WTC11 (cell line): ENCODE measurements at regions not wholly inside any gene's neighbourhood (a gene's known extent, or its start where the extent isn't known, plus 50 kb on each side); places are given as distances from the start of the nearest gene placed in this dataset.

Source experiments
- ATAC-seq: fragments of 200-7000 bp; cut with Tn5 transposase; 2 replicates; pipeline ENCODE4 v1.10.0; 2021; ENCODE audit warnings: mild to moderate bottlenecking, moderate library complexity
- CTCF ChIA-PET: fragments of 300-600 bp; sonication (Branson Sonifier 250); formaldehyde crosslinking; loops from one replicate; lab custom pipeline; 2021; ENCODE audit warnings: antibody characterized with exemption; lab: Charles Lee
- POLR2A ChIA-PET: fragments of 350-600 bp; sonication (Branson Sonifier 250); formaldehyde crosslinking; loops from one replicate; lab custom pipeline; 2021; ENCODE audit warnings: antibody characterized with exemption; lab: Charles Lee
- DNase-seq: peaks from one replicate; pipeline ENCODE4 v3.0.0; 2021; ENCODE audit warnings: low spot score
- H3K27ac Mint-ChIP-seq: 2 replicates; pipeline ENCODE4 v1.8.0; 2021; ENCODE audit warnings: mixed read lengths
- H3K27me3 Mint-ChIP-seq: 2 replicates; pipeline ENCODE4 v1.8.0; 2021; ENCODE audit warnings: low read depth, mild to moderate bottlenecking, moderate library complexity, mixed read lengths
- H3K36me3 Mint-ChIP-seq: 2 replicates; pipeline ENCODE4 v1.8.0; 2021; ENCODE audit warnings: mixed read lengths
- H3K4me1 Mint-ChIP-seq: 2 replicates; pipeline ENCODE4 v1.8.0; 2022; ENCODE audit warnings: mixed read lengths
- H3K4me3 Mint-ChIP-seq: 2 replicates; pipeline ENCODE4 v1.8.0; 2021; ENCODE audit warnings: mild to moderate bottlenecking, moderate library complexity, mixed read lengths
- H3K9me3 Mint-ChIP-seq: 2 replicates; pipeline ENCODE4 v1.8.0; 2021; ENCODE audit warnings: mixed read lengths
- CDX4 ChIP-seq: fragments of 250-450 bp; sonication (Bioruptor Pico); IDR thresholded peaks from 2 replicates; pipeline ENCODE4 v1.9.0; 2021; ENCODE audit warnings: moderate library complexity, mild to moderate bottlenecking, inconsistent platforms, borderline replicate concordance
- CTCF ChIP-seq: fragments of 200-600 bp; IDR thresholded peaks from 2 replicates; pipeline ENCODE4 v1.8.0; 2022; ENCODE audit warnings: antibody characterized with exemption
- FOXJ3 ChIP-seq: sonication (generic); formaldehyde crosslinking; IDR thresholded peaks from 2 replicates; pipeline ENCODE4 v1.9.0; 2021; ENCODE audit warnings: missing genetic modification reagents, mild to moderate bottlenecking, borderline replicate concordance
- FOXP4 ChIP-seq: sonication (generic); formaldehyde crosslinking; IDR thresholded peaks from 2 replicates; pipeline ENCODE4 v1.8.0; 2022; ENCODE audit warnings: mild to moderate bottlenecking, missing genetic modification reagents
- GRHL2 ChIP-seq: fragments of 250-450 bp; sonication (Bioruptor Pico); IDR thresholded peaks from 2 replicates; pipeline ENCODE4 v1.8.0; 2022; ENCODE audit warnings: mild to moderate bottlenecking, moderate library complexity; ENCODE audit not compliant: insufficient replicate concordance, severe bottlenecking
- IRF2 ChIP-seq: sonication (generic); formaldehyde crosslinking; IDR thresholded peaks from 2 replicates; pipeline ENCODE4 v1.8.0; 2022; ENCODE audit warnings: low read depth, missing genetic modification reagents, borderline replicate concordance
- JUN ChIP-seq: sonication (generic); formaldehyde crosslinking; IDR thresholded peaks from 2 replicates; pipeline ENCODE4 v1.8.0; 2023; ENCODE audit warnings: mild to moderate bottlenecking, missing genetic modification reagents
- MAX ChIP-seq: sonication (generic); formaldehyde crosslinking; IDR thresholded peaks from 2 replicates; pipeline ENCODE4 v1.8.0; 2022; ENCODE audit warnings: mild to moderate bottlenecking, missing genetic modification reagents
- SOX15 ChIP-seq: fragments of 250-450 bp; sonication (Bioruptor Pico); IDR thresholded peaks from 2 replicates; pipeline ENCODE4 v1.9.0; 2021; ENCODE audit warnings: mild to moderate bottlenecking
- STAT6 ChIP-seq: sonication (generic); formaldehyde crosslinking; conservative IDR thresholded peaks from 2 replicates; pipeline ENCODE4 v1.8.1; 2023; ENCODE audit warnings: mild to moderate bottlenecking, low read depth, missing genetic modification reagents, moderate library complexity
- TP53 ChIP-seq: sonication (generic); formaldehyde crosslinking; IDR thresholded peaks from 2 replicates; pipeline ENCODE4 v1.8.1; 2023; ENCODE audit warnings: mild to moderate bottlenecking, missing genetic modification reagents
- USF2 ChIP-seq: sonication (generic); formaldehyde crosslinking; IDR thresholded peaks from 2 replicates; pipeline ENCODE4 v1.8.1; 2023; ENCODE audit warnings: mild to moderate bottlenecking, missing genetic modification reagents, moderate library complexity
- ZBTB43 ChIP-seq: sonication (generic); formaldehyde crosslinking; IDR thresholded peaks from 2 replicates; pipeline ENCODE4 v1.8.1; 2023; ENCODE audit warnings: mild to moderate bottlenecking, missing genetic modification reagents
- ZNF138 ChIP-seq: sonication (generic); formaldehyde crosslinking; conservative IDR thresholded peaks from 2 replicates; pipeline ENCODE4 v1.8.1; 2022; ENCODE audit warnings: mild to moderate bottlenecking, moderate library complexity, missing genetic modification reagents
- ZNF396 ChIP-seq: fragments of 250-450 bp; sonication (Bioruptor Pico); IDR thresholded peaks from 2 replicates; pipeline ENCODE4 v1.8.0; 2021; ENCODE audit warnings: mild to moderate bottlenecking, moderate library complexity, borderline replicate concordance
- ZNF425 ChIP-seq: fragments of 250-450 bp; sonication (Bioruptor Pico); conservative IDR thresholded peaks from 2 replicates; pipeline ENCODE4 v1.9.0; 2021; ENCODE audit warnings: mild to moderate bottlenecking
- ZNF532 ChIP-seq: fragments of 250-450 bp; sonication (Bioruptor Pico); IDR thresholded peaks from 2 replicates; pipeline ENCODE4 v1.9.0; 2021; ENCODE audit warnings: mild to moderate bottlenecking, borderline replicate concordance

GRCh38 chr2:5609201-5609600, 83.0 kb upstream of the SOX11 start (continued):
- TF ChIP-seq ZNF532 (CRISPR knock-in tag) (no peak), MAX (CRISPR knock-in tag) (no peak), CDX4 (CRISPR knock-in tag) (no peak)

GRCh38 chr2:5612666-5613065, 79.5 kb upstream of the SOX11 start:
- no peak for DNase-seq
- Mint-ChIP-seq H3K36me3 (peaks cover 60% of the 10 kb centered on the region), H3K4me3 (no peak overlapping the region), H3K4me1 (no peaks in the 10 kb centered on the region), H3K27ac (no peak overlapping the region)
- ATAC-seq: no peak
- CTCF ChIA-PET: no interaction called here
- TF ChIP-seq USF2 (CRISPR knock-in tag) (no peak), JUN (CRISPR knock-in tag) (no peak), GRHL2 (no peak), IRF2 (CRISPR knock-in tag) (no peak), TP53 (CRISPR knock-in tag) (no peak), FOXJ3 (CRISPR knock-in tag) (no peak), FOXP4 (CRISPR knock-in tag) (no peak), ZNF138 (no peak), CDX4 (CRISPR knock-in tag) (no peak), ZNF396 (CRISPR knock-in tag) (no peak), ZBTB43 (CRISPR knock-in tag) (no peak), ZNF425 (CRISPR knock-in tag) (no peak), SOX15 (CRISPR knock-in tag) (no peak), CTCF (no peak), STAT6 (CRISPR knock-in tag) (no peak)
- TF ChIP-seq, all 79 proteins: peak for 0
- POLR2A ChIA-PET: no interaction called here
- Mint-ChIP-seq H3K27me3 (peaks cover 18% of the 10 kb centered on the region), H3K9me3 (peaks cover 84% of the 10 kb centered on the region)
